ENCODE measurements at regions not wholly inside any gene's neighbourhood (a gene's known extent, or its start where the extent isn't known, plus 50 kb on each side); places are given as distances from the start of the nearest gene placed in this dataset.

- DNase-seq = no peak
These were observed 548.5 kb upstream of the IGFBP7 start for GRCh38 chr4:57658673-57659072.

GRCh38 chr4:57658188-57658587 is 548.0 kb upstream of the IGFBP7 start:
- DNase-seq = no peak

- no peak for DNase-seq
These were observed 545.2 kb upstream of the IGFBP7 start for GRCh38 chr4:57655342-57655741.

GRCh38 chr4:57652779-57653178 is 542.6 kb upstream of the IGFBP7 start:
- no peak for DNase-seq

- DNase-seq = no peak
These were observed 530.4 kb upstream of the IGFBP7 start for GRCh38 chr4:57640391-57641100.

- no peak for DNase-seq
These were observed 529.6 kb upstream of the IGFBP7 start for GRCh38 chr4:57639561-57640382.

GRCh38 chr4:57635910-57636309 is 525.7 kb upstream of the IGFBP7 start:
- no peak for DNase-seq

GRCh38 chr4:57633212-57633859 is 523.2 kb upstream of the IGFBP7 start:
- no peak for DNase-seq

GRCh38 chr4:57632564-57632963 is 522.4 kb upstream of the IGFBP7 start:
- no peak for DNase-seq

GRCh38 chr4:57631147-57631546 is 521.0 kb upstream of the IGFBP7 start:
- DNase-seq = no peak

- no peak for DNase-seq
These were observed 517.8 kb upstream of the IGFBP7 start for GRCh38 chr4:57628004-57628403.

- no peak for DNase-seq
These were observed 504.2 kb upstream of the IGFBP7 start for GRCh38 chr4:57614257-57614932.

GRCh38 chr4:57612279-57612678 is 502.1 kb upstream of the IGFBP7 start:
- no peak for DNase-seq

- no peak for DNase-seq
These were observed 497.5 kb upstream of the IGFBP7 start for GRCh38 chr4:57607566-57608180.

GRCh38 chr4:57605376-57605775 is 495.2 kb upstream of the IGFBP7 start:
- no peak for DNase-seq

- DNase-seq = no peak
These were observed 492.0 kb upstream of the IGFBP7 start for GRCh38 chr4:57602141-57602540.

GRCh38 chr4:57591073-57591472 is 480.9 kb upstream of the IGFBP7 start:
- DNase-seq = no peak

- DNase-seq = no peak
These were observed 478.4 kb upstream of the IGFBP7 start for GRCh38 chr4:57588557-57588956.

GRCh38 chr4:57580710-57581599 is 470.8 kb upstream of the IGFBP7 start:
- DNase-seq = no peak

- no peak for DNase-seq
These were observed 465.2 kb upstream of the IGFBP7 start for GRCh38 chr4:57575426-57575825.

- no peak for DNase-seq
These were observed 444.4 kb upstream of the IGFBP7 start for GRCh38 chr4:57554556-57555092.
